GM19023 (cell line): ENCODE measurements at regions not wholly inside any gene's neighbourhood (a gene's known extent, or its start where the extent isn't known, plus 50 kb on each side); places are given as distances from the start of the nearest gene placed in this dataset.

Source experiments
- ATAC-seq: cut with Tn5 transposase; IDR thresholded peaks from one replicate; pipeline ENCODE4 v1.9.1; 2021; ENCODE audit warnings: mild to moderate bottlenecking, moderate library complexity; ENCODE audit not compliant: unreplicated experiment

DNA sequence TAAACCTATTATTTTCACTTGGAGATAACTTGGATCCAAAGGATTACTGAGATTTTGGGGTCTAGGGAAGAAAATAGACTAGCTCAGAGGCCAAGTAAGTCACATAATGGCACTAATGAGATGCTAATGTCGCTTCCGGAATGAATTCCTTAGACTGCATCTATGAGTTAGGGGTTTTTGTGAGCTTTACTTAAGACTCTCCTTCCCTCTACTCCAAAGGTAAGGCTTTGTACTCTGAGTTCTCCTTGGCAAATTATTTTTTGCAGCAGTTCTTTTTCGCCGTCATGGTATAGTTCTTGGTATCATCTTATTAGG lies 143.9 kb upstream of the KLF14 start:
- ATAC-seq = no peak

DNA sequence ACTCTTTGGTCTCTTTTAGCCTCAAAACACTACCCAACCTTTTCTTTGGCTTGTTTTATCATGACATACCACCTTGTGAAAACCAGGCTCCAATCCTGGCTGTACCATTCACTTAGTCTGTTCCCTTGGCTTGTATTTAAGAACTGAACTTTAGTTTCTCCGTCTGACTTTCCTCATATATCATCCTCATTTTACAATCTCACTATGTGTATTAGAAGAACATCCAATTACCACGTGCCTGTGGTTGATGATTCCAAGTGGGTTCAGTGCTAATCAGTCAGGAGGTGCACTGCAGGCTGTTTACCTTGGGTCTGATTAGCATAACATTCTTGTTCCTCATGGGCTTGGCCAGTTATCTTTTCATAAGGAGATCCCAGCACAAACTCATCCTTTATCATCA lies 144.8 kb upstream of the KLF14 start:
- no peak for ATAC-seq

DNA sequence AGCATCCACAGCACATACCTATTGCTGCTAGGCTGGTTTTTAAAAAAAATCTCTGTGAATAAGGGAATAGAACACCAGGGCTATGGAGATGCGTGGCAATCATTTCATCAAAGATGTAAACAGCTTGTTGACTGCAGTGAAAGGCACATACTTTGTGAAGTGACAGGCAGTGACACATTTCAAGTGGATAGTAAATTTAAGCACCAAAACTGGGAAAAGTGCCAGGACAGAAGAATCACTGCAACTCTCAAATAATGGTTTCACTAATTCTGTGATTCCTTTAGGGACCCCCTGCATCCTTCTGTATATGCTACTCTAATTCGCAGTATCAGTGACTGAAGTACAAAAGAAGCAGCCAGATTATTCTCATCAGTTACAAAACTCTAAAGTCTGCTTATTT lies 145.2 kb upstream of the KLF14 start:
- ATAC-seq = no peak

DNA sequence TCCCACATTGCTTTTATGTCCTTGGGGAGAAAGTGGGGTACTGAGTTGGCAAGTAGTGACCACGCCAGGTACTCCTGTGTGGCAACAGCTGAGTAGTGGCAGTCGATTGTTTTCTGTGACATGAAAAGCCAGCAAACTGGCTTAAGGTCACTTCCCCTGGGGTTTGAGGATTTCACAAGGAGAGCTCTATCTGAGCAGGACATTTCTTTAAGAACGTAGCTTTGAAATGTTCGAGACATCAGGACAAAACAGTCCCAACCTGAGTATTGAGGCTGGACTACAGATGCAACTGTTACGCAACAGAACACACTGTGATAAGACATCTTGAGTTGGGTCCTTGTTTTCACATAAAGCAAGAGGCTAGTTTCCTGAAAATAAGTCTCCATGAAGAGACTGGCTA lies 146.7 kb upstream of the KLF14 start:
- ATAC-seq = no peak

DNA sequence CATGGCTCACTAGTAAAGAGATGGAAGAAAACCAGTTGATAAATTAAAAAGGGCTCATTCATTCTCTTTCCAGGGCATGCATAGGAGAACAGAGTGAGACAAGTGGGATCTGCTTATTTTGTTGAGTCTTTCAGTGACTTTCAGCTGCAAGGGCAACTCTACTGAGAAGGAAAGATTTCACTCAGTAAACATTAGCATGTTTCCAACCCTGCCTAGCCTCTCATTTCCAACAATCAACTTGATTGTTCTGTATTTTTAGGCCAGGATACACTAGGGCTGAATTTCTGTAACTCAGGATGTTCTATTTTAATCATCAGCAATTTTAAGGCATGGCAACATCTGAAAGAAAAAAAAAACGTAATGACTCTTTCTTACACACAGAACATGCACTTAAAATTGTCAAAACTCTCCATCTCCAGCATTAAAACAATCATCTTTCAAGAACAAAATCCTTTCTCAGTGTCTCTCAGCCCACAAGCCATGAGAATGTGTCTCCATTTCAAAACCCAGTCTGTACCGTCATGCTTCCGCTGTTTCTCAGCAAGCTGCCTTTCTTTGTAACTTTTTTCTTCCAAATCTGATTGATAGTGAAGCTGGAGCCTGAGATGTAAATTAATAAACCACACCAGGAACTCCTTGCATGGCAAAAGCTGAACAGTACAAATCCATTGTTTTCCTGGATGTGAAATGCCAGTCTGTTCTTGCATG lies 147.2 kb upstream of the KLF14 start:
- no peak for ATAC-seq

DNA sequence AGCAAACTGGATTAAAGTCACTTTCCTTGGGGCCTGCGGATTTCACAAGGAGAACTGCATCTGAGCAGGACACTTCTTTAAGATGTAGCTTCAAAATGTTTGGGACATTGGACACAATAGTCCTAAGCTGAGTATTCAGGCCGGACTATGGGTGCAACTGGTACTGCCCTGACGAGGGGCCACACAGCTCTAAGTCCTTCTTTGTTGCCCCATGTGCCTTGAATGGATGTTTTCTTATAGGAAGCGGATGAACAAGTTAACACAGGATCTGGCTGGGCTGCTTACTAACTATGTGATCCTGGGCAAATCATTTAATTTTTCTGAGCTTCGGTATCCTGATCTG lies 147.8 kb upstream of the KLF14 start:
- ATAC-seq = no peak

DNA sequence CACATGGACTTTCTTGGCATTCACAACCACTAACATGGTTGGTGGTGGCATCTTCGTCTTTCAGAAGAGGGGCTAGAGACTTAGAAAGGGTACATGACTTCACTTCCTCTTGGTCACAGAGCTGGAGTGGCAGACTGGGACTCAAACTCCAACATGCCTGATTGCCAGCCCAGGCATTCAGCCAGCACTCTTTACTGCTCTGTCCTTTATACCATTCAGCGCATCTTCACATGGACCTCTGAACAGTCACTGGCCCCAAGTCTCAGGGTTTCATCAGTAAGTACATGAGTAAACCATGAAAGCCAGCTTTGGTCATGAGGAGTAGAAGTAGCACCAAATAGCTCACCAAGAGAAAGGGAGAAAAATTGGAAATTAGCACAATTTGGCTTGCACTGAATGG lies 148.4 kb upstream of the KLF14 start:
- ATAC-seq = no peak

DNA sequence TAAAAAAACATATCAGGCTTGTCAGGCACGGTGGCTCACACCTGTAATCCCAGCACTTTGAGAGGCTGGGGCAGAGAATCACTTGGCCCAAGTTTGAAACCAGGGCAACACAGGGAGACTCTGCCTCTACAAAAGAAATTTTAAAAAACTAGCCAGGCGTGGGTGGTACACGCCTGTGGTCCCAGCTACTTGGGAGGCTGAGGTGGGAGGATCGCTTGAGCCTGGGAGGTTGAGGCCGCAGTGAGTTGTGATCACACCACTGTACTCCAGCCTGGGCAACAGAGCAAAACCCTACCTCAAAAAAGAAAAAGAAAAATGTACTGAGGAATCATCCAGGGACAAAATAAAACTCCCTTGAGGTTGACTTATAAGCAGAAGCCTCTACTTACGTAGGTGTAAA lies 149.9 kb upstream of the KLF14 start:
- no peak for ATAC-seq

DNA sequence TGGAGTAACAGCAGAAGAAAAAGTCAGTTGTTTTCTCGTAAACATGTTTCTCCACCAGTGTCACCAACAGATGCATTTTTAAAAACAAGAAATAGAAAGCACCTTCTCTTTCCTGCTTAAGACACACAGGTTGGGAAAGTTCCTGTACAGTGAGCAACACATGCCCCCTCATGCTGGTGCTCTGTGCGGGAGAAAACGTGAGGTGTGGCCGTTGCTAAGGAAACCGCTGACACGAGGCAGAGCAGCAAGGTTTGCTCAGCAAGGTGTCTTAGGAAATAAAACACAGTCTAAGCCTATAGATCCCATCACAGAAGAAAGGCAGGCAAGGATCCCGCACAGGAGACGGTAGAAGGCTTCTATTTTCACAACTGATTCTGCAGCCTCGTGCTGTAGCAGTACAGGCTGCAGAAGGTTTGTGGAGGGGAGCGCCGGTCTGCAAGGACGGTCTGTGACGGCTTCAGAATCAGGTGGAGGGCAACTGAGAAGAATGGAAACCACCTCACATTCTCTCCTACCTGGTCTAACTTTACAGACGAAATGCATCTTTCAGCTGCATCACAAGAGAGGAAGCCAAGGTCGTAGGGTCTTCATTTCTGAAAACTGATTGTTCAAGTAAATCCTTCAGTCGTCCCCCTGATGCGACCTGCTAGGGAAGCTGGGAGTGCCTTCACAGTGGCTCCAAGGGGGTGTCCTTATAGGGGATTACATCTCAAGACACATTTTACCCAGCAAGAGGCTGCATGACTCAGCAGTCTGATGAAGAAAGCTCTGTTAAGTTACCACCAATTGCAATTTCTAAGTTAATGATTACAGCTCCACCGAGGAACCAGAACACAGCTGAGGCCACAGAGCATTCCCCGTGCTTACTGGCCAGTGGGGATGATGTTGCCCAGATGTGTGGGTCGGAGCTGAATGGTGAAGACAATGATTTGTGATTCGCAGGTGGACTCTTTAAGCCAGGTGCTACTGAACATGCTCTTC lies 150.7 kb upstream of the KLF14 start:
- ATAC-seq = no peak

DNA sequence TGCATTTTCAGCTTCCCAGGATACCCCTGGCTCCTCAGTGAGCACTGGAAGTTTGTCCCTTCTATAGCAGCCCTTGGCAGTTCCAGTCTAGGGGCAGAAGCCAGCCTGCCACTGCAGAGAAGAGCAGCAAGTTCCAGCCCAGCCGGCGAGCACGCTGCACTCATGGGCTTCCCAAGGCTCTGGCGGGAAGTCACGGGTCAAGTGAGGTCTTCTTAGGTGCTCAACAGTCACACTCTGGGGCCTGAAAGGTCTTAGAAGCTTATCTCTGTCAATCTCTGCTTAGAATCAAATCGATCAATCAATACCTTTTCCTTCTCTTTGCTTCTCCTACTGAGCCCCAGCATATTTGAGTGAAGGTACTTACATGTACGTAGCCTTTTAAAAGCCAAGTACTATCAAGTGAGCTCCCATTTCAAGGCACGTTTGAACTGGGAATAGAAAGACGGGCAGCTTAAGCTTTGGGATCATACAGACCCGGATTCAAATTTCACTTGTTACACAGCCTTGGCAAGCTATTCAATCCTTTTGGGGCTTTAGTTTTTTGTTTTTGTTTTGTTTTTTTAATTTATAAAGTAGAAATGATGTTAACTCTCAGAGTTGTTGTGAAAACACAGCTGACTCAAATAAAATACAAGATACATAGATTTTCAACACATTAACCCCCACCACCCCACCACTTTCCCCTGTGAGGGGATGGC lies 152.6 kb upstream of the KLF14 start:
- no peak for ATAC-seq

DNA sequence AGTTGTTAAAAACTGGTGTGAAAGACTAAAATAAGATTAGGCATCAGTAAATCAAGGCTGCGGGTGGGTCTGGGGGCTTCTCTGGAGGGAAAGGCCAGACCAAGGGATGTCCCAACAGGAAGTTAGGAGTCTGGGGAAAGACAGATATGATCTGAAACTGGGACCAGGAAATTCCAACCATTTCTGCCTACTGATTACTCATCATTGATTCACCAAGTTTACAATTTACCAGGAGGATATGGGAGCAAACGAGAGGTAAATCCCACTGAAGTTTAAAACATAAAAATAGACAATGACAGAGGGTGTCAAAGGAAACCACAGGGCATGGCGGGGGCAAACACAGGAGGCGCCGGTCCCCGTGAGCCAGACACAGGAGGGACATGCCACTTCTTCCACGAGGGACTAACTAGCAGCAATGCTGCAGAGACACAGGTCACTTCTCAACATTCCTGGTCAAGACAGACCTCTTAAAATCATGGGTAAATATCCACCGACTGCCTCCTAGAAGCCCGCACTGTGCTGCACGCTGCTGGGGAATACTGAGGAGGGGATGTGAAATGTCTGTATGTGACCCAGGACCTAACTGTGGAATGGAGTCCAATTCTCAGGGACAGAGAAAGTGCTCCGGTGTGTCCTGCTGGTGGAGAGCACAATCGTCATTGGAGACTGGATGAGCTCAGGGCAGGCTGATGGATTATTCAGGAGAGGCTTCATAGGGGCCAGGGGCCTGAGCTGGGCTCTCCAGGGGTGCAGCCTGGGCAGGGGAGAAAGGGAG lies 153.4 kb upstream of the KLF14 start:
- ATAC-seq = no peak

DNA sequence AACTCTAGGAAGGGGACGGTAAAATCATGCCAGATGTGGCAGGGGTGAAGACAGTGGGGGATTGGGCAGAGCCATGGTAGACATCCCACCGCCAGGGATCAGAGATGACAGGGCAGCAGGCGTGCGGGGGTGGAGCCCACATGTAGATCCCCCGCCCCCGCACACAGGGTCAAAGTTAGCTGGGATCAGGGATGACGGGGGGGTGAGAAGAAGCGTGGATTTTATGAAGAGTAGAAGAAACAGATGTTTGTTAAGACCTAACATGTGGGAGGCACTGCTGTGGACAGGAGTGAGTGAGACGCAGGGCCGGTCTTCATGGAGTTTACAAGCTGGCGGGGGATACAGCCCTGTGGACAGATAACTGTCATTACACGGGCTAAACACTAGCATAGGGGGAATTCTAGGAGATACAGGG lies 154.0 kb upstream of the KLF14 start:
- ATAC-seq = no peak

DNA sequence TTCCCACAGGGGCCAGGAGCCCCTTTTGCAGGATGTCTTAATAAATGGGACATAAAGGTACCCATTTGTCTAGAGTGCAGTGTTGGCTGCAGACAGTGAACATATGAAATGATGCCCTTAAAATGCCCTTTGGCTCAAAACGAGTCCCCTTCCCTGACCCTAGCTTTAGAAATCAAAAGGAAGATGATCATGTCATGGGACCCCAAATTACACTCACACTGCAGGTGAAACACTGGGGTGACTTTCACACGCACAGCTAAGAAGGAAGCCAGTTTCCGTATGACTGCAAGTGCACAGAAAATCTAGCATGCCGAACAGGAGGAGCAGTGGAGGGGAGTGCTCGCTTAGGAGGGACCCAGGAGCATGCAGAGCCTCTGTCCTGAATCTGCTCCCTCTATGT lies 154.5 kb upstream of the KLF14 start:
- ATAC-seq = no peak

DNA sequence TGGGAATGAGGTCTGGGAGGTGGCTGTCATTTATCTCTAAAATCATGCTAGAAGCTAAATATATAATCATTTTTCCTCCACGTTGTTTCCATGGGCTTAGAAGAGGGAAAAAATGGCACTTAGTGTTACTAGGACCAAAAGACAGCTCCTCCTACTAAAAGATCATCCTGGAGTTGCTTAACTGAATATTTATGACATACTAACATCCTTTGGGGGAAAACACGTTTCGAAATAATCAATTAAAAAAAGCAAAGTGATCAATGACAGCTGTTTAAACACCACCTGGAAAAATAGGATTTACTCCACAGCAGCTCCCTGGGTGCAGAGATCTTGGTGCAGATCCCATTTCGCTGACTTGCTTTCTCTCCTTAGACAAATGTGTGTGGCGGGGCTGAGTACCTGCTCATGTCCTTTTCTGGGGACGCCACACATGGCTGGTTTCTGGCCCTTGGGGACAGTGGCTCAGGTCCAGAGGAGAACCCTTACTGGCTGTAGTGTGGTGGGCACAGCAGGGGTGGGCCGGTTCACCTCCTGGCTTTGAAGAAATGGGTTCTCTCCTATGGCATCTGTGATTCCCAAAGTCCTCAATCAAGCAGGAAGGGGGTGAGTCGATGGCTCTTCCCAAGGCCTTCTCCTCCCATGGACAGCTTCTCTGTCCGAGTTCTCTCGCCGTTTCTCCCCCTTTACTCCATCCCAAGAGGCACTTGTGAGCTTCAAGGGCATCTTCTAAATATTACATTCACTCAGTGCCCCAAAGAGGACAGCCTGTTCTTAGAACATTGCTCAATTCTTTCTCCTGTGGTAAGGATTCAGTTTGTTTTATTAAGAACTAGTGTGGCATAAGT lies 156.4 kb upstream of the KLF14 start:
- ATAC-seq = no peak

DNA sequence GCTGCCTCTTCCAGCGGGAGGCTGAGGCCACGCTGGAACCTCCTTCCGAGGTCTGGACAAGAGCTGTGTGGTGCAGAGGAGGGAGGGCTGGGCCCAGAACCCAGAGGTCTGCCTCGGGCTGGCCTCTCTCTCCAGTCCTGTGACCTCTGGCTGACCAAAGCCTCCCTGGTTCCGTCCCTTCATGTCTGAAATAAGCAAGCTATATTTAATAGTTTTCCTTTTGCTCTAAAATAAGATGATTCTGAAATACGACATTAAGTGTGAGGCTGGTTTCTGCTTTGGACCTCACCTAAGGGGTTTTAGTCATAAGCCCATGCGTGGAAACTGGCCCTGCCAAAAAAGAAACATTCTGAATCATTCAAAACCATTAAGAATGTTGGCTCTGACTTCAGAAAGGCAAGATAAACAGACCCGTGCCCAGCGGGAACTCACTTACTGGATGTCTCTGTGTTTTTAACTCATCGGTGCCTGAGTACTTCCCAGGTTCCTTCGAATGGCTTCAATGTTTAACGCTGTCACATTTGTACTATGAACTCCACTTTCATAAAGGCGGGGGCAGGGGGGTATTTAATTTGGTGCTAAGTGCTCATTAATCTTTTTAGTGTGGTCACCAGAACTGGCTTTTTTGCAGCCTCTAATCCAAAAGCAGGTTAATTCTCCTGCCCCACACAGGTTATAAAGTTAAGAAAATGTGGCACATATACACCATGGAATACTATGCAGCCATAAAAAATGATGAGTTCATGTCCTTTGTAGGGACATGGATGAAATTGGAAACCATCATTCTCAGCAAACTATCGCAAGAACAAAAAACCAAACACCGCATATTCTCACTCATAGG lies 157.5 kb upstream of the KLF14 start:
- no peak for ATAC-seq

DNA sequence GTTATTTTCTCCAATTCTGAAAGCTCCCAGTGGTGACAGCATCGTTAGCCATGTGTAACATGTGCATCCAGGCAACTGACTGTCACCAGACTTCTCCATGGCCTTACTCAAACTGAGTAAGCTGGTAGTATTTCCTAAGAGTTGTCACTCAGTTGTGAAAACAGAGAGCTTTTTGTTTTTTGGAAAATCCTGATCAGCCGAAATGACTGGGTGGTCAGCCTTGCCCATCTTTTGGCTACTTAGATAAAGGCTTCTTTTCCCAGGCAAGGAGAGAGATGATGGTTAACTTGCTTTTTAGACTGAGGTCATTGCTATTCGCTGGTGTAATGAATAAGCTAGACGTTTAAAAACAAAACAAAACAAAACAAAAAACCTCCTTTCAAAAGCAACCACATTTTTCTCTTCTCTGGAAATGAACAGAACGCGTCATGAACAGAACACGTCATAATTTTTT lies 159.5 kb upstream of the KLF14 start:
- no peak for ATAC-seq

DNA sequence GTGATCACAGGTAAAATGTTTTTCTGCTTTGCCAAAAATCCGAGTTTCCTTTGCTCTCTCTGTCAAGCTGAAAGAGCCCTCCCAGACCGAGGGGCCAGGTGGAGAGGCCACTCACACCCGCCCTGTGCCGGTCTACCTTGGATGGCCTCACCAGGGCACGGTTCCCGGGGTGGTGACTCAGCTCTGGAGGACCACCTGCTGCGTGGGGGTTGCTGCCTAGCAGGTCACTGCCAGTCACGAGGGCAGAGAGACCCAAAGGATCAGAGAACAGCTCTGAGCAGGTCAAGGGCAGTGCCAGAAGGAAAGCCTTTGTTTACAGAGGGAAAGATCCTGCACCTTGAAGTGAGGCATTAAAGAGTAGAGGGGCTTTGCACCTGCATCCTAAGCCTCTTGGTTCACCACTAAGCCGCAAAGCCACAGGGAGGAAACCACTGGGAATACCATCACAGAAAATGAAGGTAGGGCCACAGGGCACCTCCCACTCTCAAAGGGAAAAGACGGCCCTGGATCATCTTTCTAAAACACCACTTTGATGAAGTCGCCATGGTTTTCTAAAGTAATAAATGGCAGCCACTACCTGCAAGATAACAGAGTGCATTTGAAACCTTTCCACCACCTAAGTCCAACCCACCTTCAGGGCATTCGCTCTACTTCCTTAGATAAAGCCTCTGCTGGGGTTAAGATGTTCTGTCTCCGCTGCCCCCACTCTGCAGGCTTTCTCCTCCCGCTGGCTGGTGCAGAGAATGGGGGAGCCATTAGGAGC lies 160.3 kb upstream of the KLF14 start:
- ATAC-seq = no peak

DNA sequence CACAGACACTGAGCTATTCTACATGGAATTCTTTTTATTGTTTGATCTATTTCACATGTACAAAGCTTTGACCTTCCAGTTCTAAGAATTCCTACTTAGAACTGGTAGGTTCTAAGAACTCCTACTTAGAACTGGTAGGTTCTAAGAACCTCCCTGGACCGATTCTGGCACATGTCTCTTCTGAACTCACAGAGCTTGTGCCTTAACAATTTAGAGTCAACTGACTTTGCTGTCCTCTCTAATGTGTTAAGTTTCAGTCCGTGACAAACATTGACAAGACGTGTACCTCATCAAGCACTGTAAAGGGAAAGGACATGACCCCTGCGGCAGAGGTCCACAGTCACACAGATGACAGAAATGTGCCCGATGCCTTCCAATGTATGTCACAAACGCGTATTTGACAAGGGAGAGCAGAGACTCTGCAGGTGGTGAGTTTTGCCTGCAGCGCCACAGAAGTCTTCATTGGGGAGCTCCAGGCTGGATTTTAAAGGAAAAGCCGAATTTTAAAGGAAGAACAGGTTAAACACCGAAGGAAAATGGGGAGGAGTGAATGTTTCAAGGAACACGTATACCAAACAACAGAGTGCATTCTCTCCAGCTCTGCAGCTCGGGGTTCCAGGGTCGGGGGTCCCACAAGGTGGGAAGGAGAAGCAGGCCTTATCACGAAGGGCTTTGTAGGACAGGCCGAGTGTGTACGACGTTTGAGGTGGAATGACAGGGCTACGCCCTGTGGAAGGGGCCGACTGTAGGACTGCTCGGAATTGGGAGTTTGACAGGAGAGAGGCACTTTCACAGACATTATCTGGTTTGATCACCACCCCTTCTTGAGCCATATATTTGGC lies 161.1 kb upstream of the KLF14 start:
- no peak for ATAC-seq
